DMS 273 (cell line): ENCODE measurements at regions not wholly inside any gene's neighbourhood (a gene's known extent, or its start where the extent isn't known, plus 50 kb on each side); places are given as distances from the start of the nearest gene placed in this dataset.

Source experiments
- DNase-seq: peaks from one replicate; lab custom pipeline; 2025; ENCODE audit not compliant: unreplicated experiment; lab: John Stamatoyannopoulos, UW

DNA sequence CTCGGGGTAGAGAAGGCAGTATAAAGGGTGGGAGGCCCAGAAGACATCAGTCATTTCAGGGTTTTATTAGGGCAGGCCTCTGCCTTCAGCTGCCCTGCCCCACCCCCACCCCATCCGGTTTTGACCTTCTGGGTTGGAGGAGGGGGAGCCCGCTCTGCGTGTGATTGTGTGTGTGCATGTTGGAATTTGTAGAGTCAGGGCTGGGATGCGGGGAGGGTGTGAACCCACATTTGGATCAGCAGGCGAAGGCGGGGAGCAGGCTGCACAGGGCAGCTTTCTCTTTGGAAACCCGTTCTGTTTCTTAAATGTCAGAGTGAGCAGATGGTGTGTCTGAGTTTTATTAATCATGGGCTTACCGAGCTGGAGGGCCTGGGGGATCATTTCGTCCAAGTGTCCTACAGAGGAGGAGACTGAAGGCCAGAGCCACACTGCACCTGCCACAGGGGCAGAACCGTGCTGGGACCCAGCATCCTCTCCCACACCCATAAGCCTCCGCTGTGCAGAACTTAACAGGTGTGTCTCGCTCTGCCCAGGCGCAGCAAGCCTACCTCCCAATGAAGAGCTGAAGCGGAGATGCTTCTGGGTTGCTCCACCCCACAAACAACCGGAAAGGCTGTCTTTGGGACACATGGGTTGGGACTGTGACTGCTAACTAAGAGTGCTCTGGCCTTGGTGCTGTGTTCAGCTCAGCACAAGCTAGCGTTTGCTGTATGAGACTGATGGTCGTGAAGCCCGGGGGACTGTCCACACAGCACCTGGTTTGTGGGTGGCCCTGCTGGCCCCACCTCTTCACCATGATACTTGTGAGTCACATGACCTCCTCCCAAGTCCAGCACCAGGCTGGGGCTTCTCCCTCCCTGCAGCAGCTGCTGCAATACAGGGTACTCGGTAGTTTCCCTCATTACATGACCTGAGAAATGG is 70.9 kb upstream of the GSE1 start:
- DNase-seq = peak; percentile 86

DNA sequence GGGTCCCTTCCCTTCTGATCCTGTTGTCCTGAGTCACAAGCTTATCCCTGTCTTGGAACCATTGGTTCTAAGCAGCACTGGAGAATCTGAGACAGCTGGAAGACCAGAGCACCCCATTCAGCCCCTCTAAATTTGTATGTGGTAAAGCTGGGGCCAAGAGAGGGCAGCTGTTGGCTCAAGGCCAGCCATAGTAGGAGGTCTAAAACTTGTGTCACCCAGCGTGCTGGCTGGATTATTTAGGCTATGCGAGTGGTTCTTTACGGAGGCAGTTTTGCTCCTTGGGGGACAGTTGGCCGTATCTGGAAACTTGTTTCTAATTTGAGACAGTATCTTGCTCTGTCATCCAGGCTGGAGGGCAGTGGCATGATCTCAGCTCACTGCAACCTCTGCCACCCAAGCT is 69.6 kb upstream of the GSE1 start:
- DNase-seq = no peak

DNA sequence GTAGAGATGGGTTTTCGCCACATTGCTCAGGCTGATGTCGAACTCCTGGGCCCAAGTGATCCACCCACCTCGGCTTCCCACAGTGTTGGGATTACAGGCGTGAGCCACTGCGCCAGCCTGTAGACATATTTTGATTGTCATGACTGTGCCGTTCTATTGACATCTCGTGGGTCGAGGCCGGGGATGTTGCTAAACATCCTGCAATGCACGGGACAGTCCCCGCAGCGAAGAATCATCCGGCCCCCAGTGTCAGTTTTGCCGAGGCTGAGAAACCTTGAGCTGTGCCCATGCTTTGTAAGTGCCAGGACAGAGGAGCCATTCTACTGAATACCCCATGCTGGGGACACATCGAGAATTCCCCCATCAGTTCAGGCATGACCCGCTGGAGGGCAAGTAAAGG is 69.1 kb upstream of the GSE1 start:
- no peak for DNase-seq

DNA sequence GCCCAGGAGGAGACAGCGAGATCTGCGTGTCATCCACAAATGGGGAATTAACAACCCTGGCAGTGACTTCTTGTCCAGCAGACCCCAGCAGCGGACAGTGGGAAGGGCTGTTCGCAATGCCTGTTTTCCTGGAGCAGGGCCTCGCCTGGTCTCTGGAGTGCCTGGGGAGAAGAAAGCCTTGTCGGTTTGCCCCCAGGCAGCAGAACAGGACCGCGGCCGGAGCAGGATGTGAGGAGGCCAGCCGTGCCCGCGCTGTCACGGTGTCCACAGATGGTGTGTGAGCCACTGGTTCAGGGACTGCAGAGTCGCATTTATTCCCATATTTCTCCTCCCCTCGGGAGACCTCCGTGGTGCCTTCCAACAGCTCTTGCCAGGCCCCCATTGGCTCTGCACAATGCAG is 68.5 kb upstream of the GSE1 start:
- DNase-seq = no peak

DNA sequence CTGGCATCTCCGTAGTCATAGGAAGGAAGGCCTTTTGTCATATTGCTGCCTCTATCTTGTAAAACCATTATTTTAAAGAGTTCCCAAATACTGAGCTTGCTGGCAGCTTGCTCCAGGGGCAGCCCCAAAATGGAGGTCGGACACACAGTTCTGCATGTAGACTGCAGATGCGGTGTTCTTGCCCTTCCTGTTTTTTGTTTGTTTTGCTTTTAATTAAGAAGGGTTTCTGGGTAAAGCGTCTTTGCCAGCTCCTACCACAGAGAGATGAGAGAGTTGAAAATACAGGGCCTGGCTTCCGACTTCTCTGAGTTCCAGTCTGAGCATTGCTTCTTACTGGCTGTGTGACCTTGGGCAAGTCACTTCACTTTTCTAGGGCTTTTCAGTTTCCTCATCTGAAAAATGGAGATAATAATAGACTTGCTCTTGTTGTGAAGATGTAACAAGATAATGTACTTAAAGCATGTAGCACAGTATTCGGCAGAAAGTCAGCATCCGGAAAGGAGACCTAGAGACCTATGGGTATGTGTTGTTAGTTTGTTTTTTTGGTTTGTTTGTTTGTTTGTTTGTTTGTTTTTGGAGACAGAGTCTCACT is 67.8 kb upstream of the GSE1 start:
- no peak for DNase-seq

DNA sequence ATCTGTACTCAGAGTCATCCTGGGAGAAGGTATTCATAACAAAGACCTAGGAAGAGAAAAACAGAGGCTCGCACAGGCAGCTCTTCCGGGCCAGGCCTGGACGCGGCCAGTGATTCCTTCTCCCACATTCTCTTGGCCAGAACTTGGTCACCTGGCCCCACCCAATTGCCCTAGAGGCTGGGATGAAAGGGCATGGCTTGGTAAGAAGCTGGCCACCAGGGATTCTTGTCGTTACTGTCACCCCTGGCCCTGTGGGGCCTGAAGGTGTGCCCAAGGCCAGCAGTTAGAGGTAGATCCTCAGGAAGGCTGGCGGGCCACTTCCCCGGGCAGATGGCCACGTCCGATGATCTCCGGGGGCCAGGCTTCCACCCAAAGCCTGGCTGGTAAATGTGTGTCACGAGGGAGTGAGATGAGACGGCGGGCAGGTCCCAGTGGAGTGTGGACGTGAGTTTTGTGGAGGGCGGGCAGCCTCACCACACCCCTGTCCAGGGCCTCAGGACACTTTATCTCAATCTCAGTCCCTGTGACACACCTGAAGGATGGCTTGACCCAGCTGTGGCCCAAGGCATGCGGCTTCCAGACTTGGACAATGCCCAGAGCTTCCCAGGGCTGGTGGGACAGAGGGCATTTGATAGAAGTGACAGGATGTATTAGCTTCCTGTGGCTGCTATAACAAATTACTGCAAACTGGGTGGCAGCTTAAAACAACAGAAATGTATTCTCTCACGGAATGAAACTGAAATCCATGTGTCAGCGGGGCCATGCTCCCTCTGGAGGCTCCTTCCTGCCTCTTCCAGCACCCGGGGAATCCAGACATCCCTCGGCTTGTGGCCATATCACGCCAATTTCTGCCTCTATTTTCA is 66.3 kb upstream of the GSE1 start:
- no peak for DNase-seq

DNA sequence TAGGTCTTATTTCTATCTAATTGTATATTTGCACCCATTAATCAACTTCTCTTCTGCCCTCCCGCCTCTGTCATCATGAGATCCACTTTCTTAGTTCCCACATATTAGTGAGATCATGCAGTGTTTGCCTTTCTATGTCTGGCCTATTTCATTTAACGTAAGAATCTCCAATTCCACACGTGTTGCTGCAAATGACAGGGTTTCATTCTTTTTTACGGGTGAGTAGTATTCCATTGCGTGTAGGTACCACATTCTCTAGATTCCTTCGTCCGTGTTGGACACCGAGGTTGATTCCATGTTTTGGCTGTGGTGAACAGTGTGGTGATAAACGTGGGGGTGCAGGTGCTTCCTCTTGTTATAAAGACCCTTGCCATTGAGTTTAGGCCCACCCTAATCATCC is 64.7 kb upstream of the GSE1 start:
- no peak for DNase-seq

DNA sequence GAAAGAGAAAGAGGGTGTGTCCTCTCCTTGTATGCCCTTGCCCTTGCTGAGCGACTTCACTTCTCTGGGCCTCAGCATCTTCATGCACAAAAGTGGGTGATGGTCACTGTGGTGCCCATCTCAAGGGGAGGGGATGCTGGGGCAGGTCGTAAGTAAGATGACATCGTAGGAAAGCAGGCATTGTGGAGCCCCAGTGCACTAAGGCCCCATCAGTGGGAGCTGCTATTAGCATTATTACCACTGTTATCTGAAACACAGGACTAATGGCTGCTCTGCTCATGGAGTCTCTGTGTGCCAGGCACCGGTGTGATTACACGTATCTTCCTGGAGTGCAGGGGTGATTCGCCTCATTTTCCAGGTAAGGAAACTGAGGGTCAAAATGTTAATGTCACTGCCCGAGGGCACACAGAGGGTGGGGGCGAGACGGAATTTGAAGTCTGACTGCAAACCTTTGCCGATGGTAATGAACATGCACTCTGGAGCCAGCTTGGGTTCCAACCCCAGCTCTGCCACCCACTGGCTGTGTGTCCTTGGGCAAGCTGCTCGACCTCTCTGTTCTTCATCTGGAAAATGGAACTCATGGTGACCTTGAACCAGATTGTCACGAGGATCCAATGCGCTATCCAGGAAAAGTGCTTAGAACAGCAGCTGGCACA is 63.2 kb upstream of the GSE1 start:
- no peak for DNase-seq

DNA sequence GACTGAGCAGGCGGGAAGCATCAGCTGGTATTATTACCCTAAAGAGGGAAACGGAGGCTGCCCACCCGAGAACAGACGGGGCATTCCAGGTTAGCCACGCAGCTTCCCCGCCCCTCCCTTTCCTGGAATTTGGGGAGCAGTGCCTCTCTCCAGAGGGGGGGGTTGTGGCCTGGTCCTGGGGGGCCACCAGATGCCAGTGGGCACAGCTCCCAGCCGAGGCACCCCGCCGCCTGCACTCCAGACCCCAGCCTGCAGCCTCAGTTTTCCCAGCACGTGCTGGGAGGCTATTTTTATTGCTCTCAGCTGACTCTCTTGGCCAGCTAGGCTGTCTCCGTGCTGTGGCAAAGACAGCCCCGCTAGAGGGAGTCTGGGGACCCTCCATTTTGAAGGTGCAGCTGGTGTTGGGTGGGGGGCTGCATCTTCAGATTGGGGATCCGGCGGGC is 62.7 kb upstream of the GSE1 start:
- no peak for DNase-seq

DNA sequence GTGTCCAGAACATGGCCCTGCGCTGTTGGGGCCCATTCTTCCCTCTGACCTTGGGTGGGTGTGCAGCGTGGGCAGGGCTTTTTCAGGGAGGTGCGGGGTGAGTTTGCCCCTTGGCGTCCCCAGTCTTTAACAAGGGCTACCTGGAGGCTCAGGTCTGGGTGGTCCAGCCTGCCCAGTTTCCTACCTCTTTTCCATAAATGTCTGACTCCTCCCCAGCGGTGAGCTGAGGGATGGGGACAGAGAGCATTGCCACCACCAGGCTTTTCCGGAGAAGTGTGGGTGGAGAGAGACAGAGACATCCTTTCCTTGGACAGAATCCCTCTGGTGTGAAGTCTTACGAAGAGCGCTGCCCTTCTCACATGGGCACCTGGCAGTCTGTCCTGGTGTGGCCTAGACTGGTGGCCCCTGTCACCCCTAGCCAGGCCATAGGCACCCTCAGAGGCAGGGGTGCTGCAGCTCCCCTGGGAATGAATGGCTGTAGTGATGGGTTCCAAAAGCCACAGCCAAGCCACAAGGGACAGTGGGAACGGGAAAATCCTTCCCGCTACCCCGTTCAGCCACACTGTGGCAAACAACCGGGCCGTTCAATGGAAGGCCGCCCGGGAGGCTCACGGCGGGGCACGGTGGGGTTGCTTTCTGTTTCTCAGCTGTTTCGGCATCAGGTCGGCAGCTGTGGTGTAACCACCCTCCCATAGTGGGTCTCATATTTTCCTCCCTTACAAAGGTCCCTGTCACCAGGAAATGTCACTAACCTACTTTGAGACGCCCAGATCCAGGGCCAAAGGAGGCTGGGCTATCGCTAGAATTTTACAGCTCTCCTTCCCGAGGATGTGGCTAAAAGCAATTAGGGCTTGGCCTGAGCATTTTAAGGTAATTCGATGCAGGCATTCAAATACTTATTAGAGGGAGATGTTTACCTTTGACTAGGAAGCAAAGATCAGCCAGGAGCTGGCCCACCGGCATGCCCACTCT is 61.9 kb upstream of the GSE1 start:
- DNase-seq = peak; percentile 49

DNA sequence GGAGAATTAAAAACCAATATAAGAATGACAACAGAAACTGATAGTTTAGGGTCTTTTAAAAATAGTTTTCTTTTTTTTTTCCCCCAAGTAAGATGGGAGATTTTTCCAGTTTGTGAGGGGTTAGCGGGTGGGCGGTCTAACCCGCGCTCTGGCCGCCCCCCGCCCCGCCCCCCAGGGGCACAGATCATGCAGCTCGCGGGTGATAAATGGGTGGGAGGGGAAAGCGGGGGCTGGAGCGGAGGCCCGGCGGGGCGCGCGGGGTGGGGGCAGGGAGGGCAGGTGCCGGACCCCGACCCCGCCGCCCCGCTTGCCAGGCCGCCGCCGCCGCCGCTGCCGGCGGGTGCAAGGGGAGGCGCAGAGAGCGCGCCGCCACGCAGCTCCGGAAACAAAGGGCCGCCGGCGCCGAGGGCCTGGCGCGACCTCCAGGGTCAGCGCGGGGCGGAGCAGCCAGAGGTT is 60.1 kb upstream of the GSE1 start:
- peak; percentile 76 for DNase-seq

DNA sequence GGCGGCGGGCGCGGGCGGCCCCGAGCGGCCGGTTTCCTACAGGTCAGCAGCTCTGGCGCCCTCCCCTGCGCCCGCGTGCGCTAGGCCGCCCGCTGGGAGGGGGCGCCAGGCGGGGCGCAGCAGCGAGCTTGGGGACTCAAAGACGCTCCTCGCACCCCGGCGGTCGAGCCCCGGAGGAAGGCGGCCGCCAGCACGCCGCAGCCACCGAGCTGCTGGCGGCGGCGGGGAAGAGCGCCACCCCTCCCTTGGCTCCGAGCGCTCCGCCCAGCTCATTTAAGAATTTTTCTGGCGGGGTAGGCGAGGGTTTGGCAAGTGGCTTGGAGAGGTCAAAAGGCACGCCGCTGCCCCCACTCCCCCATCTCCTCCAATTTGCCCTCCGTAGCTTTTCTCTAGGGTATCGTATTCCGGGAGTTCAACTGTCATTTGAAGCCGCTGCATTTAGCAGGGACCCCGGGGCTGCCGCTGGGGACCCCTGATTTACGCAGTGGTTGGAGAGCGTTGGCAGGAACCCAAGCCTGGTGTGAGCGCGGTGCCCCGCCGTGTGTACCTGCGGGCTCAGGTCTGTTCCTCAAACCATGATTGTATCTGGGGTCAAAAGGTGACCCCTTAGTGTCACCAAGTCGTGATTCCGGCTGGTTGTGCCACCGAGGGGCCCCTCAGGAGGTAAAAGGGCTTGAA is 59.5 kb upstream of the GSE1 start:
- DNase-seq = peak; percentile 88

DNA sequence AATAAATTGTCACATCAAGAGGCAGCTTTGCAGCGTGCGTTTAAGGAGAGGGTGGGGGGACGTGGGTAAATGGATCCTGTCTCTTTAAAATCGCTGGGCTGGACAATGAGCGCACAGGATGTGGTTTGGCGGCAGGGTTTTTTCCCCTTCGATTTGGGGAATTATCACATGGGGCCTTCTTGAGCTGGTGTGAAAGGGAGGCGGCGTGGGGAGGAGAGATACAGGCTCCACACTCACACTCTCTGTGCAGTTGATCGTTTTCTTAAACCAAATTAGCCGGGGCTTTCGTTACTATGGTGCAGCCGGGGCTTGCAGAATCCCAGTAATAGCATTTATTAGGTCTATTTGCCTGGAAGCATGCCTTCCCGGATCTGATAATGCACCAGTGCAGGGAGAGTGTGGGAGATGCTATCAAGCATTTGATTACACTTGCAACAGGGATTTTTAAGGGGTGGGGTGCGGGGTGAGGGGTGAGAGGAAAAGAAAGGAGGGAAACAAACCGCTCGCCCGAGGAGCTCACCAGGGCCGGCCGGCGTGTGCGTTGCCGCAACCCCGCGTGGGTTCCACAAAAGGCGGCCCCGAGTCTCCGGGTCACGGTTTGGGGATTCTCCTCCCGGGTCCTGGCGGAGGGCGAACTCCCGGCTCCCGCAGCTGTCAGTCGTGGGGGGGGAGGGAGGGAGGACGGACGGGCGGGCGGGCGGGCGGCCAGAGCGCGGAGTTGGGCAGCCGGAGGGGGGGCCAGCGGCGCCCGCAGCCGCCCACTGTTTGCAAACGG is 58.8 kb upstream of the GSE1 start:
- peak; percentile 90 for DNase-seq

DNA sequence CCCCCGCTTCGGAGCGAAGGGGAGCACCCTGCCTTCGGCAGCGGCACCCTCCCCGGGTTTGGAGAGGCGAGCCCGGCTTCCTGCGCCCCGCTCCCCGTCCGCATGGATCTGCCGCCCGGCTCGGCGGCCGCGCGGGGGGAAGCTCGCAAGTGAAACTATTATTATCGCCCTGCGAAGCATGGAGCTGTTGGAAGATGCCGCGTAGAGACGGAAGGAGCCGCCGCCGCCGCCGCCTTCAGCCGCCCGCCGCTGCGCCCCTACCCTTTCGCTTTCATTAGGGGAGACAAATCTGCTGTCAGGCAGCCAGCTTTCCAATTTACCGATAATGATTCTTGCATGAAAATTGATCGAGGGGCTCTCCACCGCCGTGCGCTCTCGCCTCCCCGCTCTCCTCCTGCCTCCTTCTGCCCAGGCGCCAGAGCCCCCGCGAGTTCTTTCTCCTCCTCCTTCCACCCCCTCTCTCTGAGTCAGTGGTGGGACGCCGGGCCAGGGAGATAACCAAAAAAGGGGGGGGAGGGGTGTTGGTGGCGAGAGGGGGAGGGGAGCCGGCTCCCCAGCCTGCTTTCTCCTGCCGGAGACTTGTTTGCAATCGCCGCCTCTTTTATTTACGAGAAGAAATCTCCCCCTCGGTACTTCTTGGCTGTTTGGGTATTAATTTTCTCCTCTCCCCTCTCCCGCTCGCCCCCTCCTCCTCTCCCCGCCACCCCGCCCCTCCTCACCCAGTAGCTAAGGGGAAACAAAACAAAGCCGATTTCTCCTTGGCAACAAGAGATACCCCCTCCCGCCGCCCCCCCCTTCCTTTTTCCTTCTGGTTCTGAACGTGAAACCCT is 58.0 kb upstream of the GSE1 start:
- DNase-seq = peak; percentile 88

DNA sequence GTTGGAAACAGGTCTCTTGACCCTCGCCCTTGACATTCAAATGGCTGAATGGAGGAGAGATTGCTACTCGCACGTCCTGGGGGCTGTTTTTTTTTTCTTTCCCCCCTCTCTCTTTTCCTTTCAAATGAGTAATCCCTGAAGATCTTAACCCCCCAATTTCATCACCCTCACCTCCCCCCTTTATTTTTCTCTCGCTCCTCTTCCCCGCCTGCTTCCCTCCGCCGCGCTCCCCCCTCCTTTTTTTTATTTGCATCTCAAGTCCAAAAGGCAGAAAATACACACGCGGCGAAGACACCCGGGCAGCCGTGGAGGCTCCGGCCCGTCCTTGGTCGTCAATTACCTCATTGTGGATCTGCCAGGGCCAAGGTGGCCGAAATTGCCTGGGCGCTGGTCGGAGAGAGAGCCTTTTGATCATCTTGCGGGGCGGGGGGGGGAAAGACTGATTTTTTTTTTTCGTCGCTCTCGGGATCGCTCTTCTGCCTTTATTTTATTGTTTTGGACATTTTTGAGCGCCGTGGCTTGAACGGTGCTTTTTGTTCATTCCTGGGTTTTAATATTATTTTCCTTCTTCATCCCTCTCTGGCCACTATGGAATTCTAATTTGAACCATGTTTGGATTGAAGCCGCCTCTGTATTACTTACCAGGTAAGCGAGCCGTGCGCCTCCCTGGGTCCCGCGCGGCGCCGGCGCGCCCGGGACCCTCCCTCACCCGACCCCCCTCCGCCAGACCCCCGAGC is 57.2 kb upstream of the GSE1 start:
- DNase-seq = peak; percentile 75

DNA sequence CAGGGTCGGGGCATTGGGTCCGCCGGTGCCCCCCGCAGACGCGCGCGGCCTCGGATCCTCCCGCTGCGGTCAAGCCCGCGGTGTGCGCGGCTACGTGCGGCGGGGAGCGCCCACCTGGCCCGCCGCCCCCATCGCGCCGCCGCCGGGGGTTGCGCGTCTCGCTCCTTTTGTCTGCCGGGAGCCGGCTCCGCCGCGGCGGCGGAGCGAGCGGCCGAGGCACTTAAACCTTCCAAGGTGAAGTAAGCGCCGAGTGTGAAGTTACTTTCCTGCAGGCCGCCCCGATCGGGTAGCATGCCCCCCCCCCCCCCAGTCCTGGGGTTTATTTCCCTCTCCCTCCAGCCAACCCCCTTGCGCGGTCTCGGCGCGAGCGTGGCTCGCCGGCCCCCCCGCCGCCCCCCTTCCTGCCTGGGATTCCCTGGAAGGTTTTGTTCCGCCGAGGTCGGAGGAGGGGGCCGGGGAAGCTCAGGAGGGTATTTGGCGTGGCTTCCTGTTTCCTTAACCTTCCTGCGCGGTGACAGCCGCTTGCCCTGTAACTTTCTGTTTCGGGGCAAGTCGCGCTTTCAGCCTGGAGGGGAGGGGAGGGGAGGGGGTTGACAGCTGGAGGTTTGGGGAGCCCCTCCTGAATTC is 56.6 kb upstream of the GSE1 start:
- DNase-seq = peak; percentile 88
